ENCODE measurements at regions not wholly inside any gene's neighbourhood (a gene's known extent, or its start where the extent isn't known, plus 50 kb on each side); places are given as distances from the start of the nearest gene placed in this dataset.
"Not testable (repeated sequence)": the region's sequence is repeated elsewhere in the genome, so short reads cannot be mapped to it uniquely, and the experiment has no call there.

- DNase-seq (ENCODE audit: low read depth): no peak
Observed at GRCh38 chr20:40055711-40056110, 633.3 kb downstream of the MAFB start.

- DNase-seq (ENCODE audit: low read depth): no peak
Observed at GRCh38 chr20:40054311-40054710, 634.7 kb downstream of the MAFB start.

GRCh38 chr20:40050596-40050995 lies 638.4 kb downstream of the MAFB start:
- DNase-seq (ENCODE audit: low read depth): no peak

GRCh38 chr20:40049854-40050253 lies 639.2 kb downstream of the MAFB start:
- DNase-seq (ENCODE audit: low read depth): no peak

- no peak for DNase-seq (ENCODE audit: low read depth)
Observed at GRCh38 chr20:40046703-40047102, 642.3 kb downstream of the MAFB start.

GRCh38 chr20:40037511-40037910 lies 651.5 kb downstream of the MAFB start:
- DNase-seq (ENCODE audit: low read depth): no peak

- no peak for DNase-seq (ENCODE audit: low read depth)
Observed at GRCh38 chr20:40029589-40029988, 659.4 kb downstream of the MAFB start.

GRCh38 chr20:40019510-40019909 lies 669.5 kb downstream of the MAFB start:
- no peak for DNase-seq (ENCODE audit: low read depth)

GRCh38 chr20:40017765-40018164 lies 671.3 kb downstream of the MAFB start:
- no peak for DNase-seq (ENCODE audit: low read depth)

GRCh38 chr20:40016890-40017289 lies 672.1 kb downstream of the MAFB start:
- DNase-seq (ENCODE audit: low read depth): no peak

- no peak for DNase-seq (ENCODE audit: low read depth)
Observed at GRCh38 chr20:40016392-40016791, 672.6 kb downstream of the MAFB start.

- not testable (repeated sequence) for DNase-seq (ENCODE audit: low read depth)
Observed at GRCh38 chr20:40012026-40012425, 677.0 kb downstream of the MAFB start.

- no peak for DNase-seq (ENCODE audit: low read depth)
Observed at GRCh38 chr20:40010483-40010882, 678.6 kb downstream of the MAFB start.

GRCh38 chr20:40009542-40009941 lies 679.5 kb downstream of the MAFB start:
- DNase-seq (ENCODE audit: low read depth): no peak

GRCh38 chr20:40008177-40008576 lies 680.9 kb downstream of the MAFB start:
- DNase-seq (ENCODE audit: low read depth): no peak

GRCh38 chr20:40006168-40006860 lies 682.7 kb downstream of the MAFB start:
- no peak for DNase-seq (ENCODE audit: low read depth)

- not testable (repeated sequence) for DNase-seq (ENCODE audit: low read depth)
Observed at GRCh38 chr20:40004092-40004491, 684.9 kb downstream of the MAFB start.

GRCh38 chr20:39993742-39994141 lies 695.3 kb downstream of the MAFB start:
- DNase-seq (ENCODE audit: low read depth): no peak

- DNase-seq (ENCODE audit: low read depth): no peak
Observed at GRCh38 chr20:39990692-39991091, 698.3 kb downstream of the MAFB start.

- DNase-seq (ENCODE audit: low read depth): no peak
Observed at GRCh38 chr20:39988991-39989390, 700.0 kb downstream of the MAFB start.

GRCh38 chr20:39986173-39986904 lies 702.7 kb downstream of the MAFB start:
- no peak for DNase-seq (ENCODE audit: low read depth)

GRCh38 chr20:39985271-39985827 lies 703.7 kb downstream of the MAFB start:
- DNase-seq (ENCODE audit: low read depth): no peak

GRCh38 chr20:39983655-39984054 lies 705.4 kb downstream of the MAFB start:
- no peak for DNase-seq (ENCODE audit: low read depth)

Data from amniotic epithelial cell (primary cell).